ENCODE measurements at regions not wholly inside any gene's neighbourhood (a gene's known extent, or its start where the extent isn't known, plus 50 kb on each side); places are given as distances from the start of the nearest gene placed in this dataset.
"Not testable (repeated sequence)": the region's sequence is repeated elsewhere in the genome, so short reads cannot be mapped to it uniquely, and the experiment has no call there.

DNA sequence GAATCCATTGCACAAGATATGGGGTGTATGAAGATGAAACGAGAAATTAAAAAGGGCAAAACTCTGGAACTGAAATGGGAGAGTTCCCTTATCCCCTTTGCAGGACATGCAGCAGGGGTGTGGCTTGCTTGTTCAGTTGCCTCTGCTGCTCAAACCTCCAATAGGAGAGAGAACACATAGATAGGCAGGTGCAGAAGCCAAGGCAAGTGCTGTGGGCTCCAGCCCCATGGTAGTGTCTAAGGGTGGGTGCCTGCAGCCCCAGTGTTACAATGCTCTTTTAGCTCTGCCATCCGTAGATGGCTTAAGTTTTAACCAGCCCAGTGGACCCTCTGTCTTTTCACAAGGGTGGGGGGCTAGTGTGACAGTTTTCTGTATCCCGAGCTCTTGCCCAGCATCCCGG, 69.7 kb downstream of the CMAS start:
- in situ Hi-C loops (cut with MboI; ENCODE audit: low sequenced_read_pairs): loop anchor here (25.0 kb wide), 1 partner anchor 322 kb away; no protein-coding TSS in a partner anchor

DNA sequence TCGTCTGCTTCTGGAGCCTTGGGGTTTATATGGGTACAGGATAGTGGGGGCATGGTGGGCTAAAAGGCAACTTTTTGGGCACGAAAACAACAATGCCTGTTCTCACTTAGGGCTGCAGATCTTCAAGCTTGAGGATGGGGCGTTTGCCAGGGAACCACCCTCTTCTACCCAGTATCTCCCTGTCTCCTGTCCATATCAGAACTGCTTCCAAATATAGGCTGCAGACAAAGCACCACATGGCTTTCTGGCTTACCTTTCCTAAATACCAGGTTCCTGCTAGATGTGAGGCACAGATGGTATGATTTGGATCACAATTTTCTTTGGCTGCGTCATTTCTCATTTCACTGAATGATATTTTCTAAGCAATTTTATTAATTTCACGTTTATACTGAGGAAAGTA, 70.4 kb downstream of the CMAS start:
- in situ Hi-C loops (cut with MboI; ENCODE audit: low sequenced_read_pairs): loop anchor here (25.0 kb wide), 1 partner anchor 321 kb away; no protein-coding TSS in a partner anchor

DNA sequence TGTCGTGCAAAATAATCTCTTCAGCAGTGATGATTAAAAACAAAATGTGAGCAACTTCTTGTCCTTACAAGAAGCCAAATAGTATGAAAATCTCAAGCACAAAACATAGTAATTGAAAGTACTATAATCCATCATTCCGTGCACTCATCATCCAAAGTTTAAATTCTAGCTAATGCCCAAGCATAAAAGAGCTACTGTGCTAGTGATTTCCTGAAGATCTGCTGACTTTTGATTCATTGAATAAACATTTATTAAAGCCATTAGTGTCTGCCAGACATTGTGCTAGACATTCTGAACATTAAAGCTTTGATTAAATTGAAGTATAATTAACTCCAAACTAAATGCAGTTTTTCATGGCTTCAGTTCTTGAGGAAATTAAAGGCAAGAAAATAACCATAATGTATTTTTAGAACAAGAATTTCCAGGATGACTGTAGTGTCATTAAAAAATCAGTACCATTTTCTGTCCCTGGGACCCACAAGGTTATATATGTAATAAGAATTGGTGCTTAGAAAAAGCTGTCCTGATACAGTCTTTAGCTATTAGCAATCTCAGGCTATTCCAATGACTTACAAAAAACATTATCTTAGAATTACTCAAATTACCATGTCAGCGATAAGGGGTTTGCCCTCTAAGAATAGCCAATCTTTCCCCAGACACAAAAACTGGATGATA, 71.7 kb downstream of the CMAS start:
- in situ Hi-C loops (cut with MboI; ENCODE audit: low sequenced_read_pairs): loop anchor here (25.0 kb wide), 1 partner anchor 320 kb away; no protein-coding TSS in a partner anchor

DNA sequence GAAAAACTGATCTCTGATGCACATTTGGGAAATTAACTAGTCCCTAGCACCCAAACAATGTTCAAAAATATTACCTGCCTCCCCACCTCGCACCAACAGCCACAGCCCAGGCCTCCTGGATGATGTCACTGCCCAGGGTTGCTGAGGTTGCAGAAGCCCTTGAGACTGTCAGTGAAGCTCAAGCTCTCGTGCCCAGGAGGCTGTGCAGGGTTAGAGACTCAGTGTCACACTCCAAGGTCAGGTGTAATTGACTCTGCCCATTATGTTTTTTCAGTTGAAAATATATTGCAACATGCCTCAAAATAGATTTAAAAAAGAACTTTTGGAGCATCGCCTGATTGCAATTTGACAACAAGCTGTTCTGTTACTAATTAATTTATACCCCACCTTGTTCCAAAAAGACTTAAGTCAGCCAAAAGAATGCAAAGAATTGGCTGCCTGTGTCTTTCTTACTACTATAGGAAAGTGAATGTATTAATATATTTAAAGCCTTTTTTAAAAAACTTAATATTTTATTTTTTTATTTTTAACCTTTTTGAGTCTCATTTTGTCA, 72.3 kb downstream of the CMAS start:
- in situ Hi-C loops (cut with MboI; ENCODE audit: low sequenced_read_pairs): loop anchor here (25.0 kb wide), 1 partner anchor 319 kb away; no protein-coding TSS in a partner anchor

DNA sequence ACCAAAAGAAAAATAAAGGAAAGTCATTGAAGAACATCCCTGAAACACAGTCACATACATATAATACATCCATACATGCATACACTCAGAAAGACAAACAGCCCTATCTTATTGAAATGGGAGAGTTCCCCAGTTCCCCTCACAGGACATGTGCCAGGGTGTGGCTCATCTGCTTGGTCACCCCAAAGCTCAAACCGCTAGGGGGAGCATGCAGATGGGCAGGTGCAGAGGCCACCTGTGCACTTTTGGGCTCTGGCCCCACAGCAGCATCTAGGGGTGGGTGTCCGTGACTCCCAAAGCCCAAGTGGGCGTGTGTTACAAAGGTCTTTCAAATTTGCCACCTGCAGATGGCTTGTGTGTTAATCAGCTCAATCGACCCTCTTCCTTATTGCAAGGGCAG, 75.2 kb downstream of the CMAS start:
- in situ Hi-C loops (cut with MboI; ENCODE audit: low sequenced_read_pairs): loop anchor here (25.0 kb wide), 1 partner anchor 316 kb away; no protein-coding TSS in a partner anchor

GRCh38 chr12:22122359-22122758, 76.3 kb downstream of the CMAS start:
- in situ Hi-C loops (cut with MboI; ENCODE audit: low sequenced_read_pairs): loop anchor here (25.0 kb wide), 1 partner anchor 315 kb away; no protein-coding TSS in a partner anchor

- in situ Hi-C loops (cut with MboI; ENCODE audit: low sequenced_read_pairs): loop anchor here (25.0 kb wide), 1 partner anchor 312 kb away; no protein-coding TSS in a partner anchor
Observed at GRCh38 chr12:22124987-22125386, 79.0 kb downstream of the CMAS start.

DNA sequence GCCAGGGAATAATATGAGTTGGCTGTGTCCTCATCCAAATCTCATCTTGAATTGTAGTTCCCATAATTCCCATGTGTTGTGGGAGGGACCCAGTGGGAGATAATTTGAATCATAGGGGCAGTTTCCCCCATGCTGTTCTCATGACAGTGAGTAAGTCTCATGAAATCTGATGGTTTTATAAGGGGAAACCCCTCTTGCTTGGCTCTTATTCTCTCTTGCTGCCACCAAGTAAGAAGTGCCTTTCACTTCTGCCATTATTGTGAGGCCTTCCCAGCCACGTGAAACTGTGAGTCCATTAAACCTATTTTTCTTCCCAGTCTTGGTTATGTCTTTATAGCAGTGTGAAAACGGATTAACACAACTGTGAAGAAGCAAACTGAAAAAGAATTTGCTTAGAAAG, 80.1 kb downstream of the CMAS start:
- in situ Hi-C loops (cut with MboI; ENCODE audit: low sequenced_read_pairs): not testable (repeated sequence)

DNA sequence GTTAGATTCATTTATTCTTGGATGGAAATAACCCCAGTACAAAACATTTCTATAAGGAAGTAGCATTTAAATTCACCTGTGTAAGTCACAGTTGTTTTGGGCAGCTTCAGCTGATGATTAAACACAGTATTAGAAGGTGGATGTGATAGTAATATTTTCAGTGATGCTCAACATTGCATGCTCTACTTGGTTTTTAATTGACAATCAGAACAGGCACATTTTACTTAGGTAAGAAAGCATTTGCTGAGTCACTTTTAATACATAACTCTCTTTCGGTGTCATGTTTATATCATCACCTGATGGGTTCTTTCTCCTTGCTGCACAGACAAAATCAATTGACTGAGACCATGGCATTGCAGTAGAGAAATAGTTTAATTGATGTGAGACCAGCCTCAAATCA, 80.7 kb downstream of the CMAS start:
- in situ Hi-C loops (cut with MboI; ENCODE audit: low sequenced_read_pairs): no loop called here

GRCh38 chr12:22130671-22131070, 84.7 kb downstream of the CMAS start:
- in situ Hi-C loops (cut with MboI; ENCODE audit: low sequenced_read_pairs): no loop called here

DNA sequence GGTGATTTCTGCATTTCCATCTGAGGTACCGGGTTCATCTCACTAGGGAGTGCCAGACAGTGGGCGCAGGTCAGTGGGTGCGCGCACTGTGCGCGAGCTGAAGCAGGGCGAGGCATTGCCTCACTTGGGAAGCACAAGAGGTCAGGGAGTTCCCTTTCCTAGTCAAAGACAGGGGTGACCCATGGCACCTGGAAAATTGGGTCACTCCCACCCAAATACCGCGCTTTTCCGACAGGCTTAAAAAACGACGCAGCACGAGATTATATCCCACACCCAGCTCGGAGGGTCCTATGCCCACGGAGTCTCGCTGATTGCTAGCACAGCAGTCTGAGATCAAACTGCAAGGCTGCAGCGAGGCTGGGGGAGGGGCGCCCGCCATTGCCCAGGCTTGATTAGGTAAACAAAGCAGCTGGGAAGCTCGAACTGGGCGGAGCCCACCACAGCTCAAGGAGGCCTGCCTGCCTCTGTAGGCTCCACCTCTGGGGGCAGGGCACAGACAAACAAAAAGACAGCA, 90.6 kb downstream of the CMAS start:
- in situ Hi-C loops (cut with MboI; ENCODE audit: low sequenced_read_pairs): not testable (repeated sequence)

Measured in HL-60/S4 (cell line).